Stimulated activated CD4-positive, alpha-beta T cell treated with anti-CD3 and anti-CD28 coated beads, Interleukin-1b, Interleukin-23, amount 100 ng/mL, for 24 hours (primary cell): ENCODE measurements at regions not wholly inside any gene's neighbourhood (a gene's known extent, or its start where the extent isn't known, plus 50 kb on each side); places are given as distances from the start of the nearest gene placed in this dataset.
"Not testable (repeated sequence)": the region's sequence is repeated elsewhere in the genome, so short reads cannot be mapped to it uniquely, and the experiment has no call there.

ENCODE experiments used
- DNase-seq, 4 experiments: peaks; one replicate each; pipeline ENCODE4 v3.0.0-alpha.2; 2020; ENCODE audit warnings: low read depth in 4 of 4, low spot score in 1 of 4

DNA sequence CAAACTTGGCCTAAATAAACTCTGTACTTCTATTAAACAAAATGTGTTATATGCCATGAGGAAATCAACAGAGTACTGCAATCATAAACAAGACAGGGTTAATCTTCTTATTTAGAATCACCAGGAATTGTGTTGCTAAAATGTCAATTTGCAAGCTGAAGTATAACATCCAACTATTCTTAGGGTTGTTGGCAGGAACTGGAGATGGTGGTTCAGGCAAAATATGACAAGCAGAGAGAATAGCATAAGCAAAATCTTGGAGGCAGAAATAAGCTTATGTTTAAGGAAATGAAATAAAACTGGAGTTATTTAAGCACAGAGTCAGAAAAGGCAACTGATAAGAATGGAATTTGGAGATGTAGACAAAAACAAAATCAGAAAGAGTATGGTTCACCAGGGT lies 463.8 kb upstream of the SLC8A1 start:
- DNase-seq = no peak

DNA sequence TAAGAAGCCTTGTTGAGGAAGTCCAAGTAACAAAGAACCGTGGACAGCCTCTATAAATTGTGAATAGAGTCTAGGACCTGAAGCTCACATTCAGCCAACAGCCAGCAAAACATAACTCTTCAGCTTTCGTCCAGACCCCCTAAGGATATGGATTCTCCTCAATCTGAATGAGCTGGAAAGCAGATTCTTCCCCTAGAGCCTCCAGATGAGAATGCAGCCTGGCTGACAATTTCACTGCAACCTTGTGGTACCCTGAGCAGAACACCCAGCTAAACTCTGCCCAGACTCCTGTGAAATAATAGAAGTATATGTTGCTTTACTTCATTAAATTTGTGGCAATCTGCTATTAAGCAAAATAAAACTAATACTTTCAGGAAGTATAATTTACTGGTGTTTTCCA lies 483.5 kb upstream of the SLC8A1 start:
- no peak for DNase-seq

DNA sequence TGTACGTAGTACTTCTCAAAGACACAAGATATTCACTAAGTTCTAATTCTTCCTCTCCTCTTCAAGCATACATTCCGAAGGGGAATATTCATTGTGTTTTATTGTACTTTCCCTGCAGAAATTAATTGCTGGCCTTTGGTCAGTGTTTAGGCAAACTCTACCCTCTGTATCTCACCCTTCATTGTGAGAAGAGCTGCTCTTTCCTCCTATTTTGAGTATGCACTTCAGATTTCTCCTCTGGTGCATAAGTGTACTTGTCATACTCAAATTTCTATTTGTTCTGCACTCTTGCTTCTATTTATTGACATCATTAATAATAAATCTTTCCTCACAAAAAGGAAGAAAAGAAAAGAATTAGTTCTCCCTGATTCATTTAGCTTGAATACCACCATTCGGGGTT lies 485.4 kb upstream of the SLC8A1 start:
- DNase-seq = no peak

DNA sequence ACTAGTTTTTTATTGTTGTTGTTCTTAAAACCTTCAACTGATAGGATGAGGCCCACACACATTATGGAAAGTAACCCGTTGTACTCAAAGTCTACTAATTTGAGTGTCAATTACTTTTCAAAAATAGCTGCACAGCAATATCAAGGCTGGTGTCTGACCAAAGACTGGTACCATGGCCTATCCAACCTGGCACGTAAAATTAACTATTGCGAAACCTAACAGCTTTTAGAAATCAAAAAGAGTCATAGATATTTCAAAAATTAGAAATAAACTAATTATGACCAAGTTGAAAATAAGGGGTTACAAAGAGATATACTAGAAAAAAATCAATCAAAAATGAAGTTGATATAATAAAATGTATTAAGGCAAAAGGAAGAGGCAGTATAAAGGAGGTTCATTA lies 501.5 kb upstream of the SLC8A1 start:
- DNase-seq = no peak

DNA sequence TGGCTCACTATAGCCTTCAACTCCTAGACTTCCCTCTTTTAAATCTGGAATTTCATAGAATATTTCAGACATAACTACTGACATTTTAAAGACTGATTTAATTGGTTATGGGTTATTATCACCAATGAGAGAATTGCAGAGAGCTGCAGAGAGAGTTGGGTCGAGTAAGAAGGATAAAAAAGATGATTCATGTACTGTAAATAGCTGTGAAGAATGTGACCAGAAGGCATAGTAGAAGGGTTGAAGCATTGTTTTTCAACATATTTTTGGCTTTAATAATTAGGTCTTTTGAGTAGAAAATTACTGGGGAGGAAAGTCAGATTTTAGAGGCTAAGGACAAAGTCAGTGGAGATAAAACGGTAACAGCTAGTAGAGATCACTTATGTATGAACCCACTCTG lies 503.2 kb upstream of the SLC8A1 start:
- no peak for DNase-seq

DNA sequence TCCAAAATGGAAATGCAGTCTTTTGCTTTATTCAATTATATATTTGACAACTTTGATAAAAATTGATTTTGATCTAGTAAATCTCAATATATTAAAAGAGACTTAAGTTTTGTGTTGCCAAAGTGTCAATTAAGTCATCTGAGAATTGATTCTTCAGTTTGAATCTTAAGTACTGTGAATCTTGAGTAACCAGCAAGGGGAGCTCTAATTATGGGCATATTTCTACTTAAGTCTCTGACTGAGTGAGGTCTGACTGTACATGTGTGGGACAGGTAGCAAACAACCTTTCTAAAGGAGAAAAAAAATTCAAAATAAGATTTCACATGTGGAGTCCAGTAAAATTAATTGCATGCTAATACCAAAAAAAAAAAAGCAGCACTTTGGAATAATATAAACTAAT lies 503.7 kb upstream of the SLC8A1 start:
- no peak for DNase-seq

DNA sequence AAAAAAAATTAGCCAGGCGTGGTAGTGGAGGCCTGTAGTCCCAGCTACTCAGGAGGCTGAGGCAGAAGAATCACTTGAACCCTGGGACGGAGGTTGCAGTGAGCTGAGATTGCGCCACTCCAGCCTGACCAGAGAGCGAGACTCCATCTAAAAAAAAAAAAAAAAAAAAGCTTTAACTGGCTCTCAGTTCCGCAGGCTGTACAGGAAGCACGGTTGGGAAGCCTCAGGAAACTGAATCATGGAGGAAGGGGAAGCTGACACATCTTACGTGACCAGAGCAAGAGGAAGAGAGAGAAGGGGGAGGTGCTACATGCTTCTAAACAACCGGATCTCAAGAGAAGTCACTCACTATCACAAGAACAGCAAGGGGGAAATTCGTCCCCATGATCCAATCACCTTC lies 505.6 kb upstream of the SLC8A1 start:
- DNase-seq = no peak

DNA sequence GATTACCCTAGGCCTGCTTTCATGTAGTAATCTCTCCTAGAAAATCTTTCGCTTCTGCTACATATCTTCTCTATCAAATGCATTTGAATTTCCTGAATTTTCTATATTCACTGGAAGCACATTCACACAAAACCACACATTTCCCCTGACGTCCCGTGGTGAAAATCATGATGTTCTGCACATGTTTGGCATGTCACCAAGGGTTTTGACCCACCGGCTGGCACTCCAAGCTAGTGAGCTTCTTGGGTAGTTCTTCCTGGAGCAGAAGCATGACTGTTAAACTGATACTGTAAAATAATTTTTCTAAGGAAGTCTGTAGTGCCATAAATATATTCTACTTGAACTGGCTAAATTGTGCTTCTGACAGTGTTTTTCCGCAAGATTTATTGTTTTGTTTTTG lies 510.1 kb upstream of the SLC8A1 start:
- no peak for DNase-seq

DNA sequence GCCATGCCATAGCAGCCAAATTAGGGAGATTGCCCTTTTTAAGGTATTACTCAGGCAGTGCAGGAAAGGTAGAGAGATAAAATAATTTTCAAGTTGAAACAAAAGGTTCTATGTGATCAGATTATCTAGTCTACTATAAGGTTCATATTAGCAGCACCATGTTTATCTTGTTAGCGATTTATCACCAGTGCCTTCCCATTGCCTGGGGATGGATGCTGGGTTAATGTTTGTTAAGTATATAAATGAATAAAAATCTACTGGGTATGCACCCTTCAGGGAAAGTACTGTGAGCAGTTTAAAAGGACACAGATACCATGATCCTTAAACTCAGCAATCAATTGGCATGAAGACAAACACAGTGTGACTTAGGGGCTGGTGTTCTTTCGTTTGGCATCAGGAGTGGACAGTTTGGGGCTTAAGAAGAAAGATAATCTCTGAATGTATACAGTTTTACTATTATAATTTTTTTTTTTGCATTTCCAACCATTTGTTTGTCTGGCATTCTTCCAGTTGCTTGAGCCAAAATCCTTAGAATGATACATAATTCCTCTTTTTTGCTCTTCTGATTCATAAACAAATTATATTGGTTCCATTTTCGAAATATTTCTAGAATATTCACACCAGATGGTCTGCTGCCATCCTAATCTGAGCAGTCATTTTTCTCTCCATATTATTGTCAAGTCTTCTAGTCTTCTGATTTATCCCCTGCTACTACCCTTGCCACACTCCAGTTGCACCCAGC lies 512.8 kb upstream of the SLC8A1 start:
- DNase-seq = no peak

DNA sequence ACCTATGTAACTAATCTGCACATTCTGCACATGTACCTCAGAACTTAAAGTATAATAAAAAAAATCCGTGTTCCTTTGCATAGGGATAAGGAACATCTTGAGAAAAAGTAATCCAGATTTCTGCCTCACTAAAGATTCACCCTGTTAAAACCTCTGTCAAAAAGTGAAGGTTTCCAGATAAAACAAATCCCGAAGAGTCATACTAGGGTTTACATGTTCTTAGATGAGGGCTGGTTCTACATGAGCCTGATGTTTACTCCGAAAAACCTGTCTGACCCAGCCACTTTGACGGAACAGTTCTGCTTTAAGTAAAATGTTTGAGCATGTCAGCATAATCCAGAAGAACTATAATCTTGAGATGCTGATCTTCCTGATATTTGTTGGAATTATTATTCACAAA lies 515.6 kb upstream of the SLC8A1 start:
- DNase-seq = no peak

DNA sequence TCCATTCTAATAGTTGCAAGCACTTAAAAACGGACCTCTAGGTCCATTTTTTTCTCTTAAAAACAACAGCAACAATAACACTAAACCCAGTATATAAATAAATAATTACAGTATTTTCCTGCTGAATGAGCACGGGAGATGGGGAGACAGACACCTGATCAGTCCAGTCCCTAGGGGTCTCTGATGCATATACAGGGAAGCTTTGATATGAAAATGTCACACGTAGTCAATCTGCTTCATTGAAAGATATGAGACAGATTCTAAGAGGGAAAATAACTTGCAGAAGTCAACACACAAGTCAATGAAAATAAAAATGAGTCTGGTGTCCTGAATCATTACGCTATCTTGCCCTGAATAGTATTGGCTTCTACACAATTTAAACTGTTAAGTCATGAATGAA lies 523.3 kb upstream of the SLC8A1 start:
- no peak for DNase-seq

DNA sequence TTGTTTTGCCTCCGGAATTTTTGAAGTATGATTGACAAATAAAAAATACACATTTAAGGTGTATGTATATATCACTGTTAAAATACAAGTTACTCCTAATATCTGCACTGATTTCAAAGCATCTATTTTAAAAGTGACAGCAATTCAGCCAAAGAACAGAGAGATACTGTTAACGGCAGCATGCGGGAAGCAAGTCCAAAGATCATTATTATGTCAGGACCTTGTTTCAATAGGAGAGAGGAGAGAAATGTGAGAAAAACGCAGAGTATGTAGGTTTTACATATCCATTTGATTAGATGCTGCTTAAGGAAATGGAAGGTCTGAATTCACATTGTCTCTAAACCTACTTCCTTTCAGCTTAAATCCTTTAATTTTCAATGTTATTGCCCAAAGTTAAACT lies 545.5 kb upstream of the SLC8A1 start:
- DNase-seq = no peak

DNA sequence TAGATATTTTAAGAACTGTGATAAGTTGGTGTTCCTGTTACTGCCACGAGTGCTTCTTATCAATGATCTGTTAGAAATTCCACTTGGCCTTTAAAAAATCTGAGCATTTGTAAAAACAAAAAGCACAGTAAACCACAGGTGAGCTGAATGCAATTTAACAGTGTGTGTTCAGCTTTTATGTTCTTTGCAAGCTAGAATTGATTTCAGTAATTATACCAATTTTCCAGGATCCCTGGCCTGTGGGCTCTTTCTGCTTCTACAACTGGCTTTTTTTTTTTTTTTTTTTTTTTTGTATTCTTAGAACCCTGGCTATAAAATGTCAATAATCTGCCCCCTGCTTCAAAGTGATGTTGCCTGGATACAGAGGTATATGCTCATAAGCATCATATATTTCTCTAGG lies 548.5 kb upstream of the SLC8A1 start:
- DNase-seq = no peak

DNA sequence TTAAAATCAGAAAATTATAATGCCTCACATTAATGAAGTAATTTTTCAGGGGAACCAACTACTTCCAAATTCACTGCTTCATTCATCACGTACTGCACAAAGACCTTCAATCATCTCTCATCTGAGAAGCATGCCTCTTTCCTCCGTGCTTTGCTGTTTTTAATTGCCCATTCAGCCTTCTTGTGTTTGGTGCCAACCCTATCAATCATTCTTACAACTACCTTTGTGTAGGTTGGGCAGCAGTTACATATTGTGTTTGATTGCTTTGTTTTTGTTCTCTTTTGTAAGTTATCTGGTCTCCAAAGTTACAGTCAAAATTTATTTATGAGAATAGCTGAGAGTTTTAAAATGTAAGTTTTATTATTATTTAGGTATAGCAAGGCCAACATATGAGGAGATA lies 549.0 kb upstream of the SLC8A1 start:
- DNase-seq = no peak

DNA sequence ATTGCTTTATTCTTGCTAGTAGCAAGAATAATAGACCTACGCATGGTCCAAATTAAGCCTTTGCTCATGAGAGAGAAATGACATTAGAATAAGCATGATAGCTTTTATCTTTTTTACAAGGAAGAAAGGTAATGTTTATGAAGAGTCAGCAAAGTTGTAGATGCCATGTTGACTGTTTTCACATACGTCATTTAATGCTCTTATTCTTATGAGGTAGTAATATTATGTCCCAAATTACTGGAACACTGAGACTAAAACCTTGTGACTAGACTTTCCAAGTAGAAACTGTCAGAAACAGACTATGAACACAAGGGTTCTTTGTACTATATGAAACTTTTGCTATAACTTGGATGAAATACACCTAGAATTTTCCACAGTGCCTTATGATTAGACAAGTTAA lies 552.8 kb upstream of the SLC8A1 start:
- DNase-seq = no peak

DNA sequence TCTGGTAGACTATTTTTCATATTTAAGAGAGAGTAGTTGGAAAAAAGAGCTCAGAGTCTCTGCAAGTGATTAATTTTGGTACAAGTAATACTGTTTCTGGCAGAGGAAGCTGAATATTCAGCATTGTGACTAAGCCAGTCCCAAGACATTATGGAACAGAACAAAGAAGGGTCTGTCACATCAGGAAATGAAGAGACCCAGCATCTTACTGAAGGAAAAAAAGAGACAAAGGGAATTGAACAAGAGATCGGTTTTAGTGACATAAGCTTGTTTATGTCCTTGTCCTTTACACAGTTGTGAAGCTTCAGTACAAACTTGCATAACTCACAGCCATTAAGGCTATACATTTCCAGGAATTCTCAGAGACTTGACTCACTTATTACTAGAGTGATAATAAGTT lies 568.5 kb upstream of the SLC8A1 start:
- no peak for DNase-seq

DNA sequence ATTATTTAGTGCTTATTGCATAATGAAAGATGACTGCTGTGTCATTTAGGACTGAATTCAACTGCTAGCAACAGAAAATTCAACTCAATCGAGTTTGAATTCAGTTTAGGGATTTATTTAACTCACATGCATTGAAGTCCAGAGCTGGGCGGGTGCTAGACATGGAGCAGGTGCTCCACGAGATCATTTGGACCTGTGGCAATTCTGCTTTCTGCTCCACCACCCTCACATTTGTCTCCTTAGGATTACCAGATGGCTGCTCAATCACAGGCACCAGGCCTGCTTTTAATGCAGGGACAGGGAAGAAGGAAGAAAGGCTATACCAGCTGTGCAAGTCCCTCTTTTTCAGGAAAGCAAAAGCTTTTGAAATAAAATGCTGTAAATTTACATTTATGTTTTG lies 572.9 kb upstream of the SLC8A1 start:
- no peak for DNase-seq

DNA sequence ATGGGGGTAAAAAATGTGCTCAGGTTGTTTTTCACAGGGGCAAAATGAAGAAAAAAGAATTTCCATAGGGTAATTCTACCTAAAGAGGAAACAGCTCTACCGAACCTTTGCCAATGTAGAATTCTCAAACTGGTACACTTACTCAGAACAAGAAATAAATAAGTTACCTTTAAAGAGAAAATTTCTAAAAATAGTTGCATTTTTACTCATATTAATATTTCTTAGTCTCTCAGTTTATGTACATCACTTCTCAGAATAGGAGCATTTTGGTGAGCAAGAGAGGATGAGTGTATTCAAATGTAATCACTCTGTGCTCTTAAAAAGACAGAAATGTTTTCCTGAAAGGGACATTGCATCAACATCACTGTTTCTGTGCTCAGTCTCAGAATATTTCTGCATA lies 574.7 kb upstream of the SLC8A1 start:
- DNase-seq = no peak

DNA sequence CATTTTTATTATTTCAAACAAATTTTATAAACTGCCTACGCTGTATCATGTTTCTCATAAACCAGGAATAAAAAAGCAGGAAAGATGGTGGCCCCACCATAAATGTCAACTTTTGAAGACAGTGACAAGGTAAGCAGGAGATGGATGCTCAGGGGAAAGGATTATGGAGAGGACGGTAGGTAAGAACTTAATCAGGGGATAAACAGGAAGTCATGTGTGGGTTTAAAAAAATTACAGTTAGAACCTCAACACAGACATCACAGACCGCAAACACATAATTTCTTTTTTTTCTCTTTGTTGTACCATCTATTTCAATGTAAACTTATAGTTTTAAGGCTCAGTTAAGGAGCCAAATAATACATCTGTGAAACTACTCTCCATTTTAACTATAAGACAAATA lies 575.2 kb upstream of the SLC8A1 start:
- no peak for DNase-seq

DNA sequence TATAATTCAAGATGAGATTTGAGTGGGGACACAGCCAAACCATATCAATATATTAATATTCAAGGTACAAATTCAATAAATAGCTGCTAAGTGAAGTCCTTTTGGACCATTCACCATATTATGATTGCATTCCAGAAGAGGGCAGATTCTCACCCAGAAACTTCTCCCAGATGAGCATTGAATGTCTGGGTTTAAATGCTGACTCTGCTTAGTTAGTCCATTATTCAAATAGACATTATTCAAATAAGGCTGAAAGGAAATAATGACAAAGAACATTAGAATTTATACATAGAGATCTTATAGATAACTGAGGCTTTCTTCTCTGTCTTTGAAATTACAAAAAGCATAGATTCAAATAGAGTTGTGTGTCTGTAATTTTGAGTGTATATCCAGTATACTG lies 579.4 kb upstream of the SLC8A1 start:
- DNase-seq = no peak

DNA sequence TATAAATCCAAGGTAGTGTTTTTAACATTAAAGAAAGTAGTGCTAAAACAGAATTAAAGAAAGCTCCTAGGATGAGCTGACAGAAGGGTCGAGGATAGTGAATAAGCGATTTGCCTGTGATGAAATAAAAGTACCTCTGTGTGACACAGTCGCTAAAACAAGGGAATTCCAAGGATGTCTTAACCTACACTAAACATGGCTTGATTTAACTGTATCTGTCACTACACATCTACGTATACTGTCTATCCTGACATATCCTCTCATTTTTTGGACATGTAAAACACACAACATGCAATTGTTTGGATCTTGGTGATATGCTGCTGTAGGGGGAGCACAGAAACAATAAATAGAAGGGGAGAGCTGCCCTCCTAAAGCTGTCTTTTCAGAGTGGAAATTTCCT lies 580.8 kb upstream of the SLC8A1 start:
- no peak for DNase-seq

DNA sequence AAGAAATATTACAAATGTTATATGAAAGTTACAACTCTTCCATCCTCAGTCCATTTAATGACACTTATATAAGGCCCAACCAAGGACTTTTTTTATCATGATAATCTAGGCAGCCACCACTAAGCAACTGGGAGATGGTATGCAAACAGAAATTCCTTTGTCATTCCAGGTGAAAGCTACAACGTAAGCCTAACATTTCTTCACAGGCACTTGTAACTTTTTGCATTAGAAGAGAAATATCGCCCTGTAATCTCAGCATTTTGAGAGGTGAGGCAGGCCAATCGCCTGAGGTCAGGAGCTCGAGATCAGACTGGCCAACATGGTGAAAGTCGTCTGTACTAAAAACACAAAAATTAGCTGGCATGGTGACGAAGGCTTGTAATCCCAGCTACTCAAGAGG lies 581.2 kb upstream of the SLC8A1 start:
- DNase-seq = no peak

DNA sequence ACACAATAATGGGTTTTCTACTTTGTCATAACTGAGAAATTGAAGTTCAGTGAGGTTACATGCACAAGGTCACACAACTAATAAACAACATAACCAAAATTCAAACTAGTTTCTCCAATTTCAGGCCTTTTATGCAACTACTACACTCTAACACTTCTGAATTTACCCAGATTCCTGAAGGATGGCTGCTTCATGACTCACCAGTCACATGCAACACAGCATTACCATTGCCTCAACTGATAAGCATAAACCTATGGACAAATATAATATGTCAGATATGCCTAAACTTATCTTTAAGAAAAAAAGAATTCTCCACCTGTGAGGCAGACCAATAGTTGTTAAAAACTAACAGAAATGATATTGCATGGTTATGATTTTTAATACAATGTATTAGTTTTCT lies 586.5 kb upstream of the SLC8A1 start:
- DNase-seq = no peak

DNA sequence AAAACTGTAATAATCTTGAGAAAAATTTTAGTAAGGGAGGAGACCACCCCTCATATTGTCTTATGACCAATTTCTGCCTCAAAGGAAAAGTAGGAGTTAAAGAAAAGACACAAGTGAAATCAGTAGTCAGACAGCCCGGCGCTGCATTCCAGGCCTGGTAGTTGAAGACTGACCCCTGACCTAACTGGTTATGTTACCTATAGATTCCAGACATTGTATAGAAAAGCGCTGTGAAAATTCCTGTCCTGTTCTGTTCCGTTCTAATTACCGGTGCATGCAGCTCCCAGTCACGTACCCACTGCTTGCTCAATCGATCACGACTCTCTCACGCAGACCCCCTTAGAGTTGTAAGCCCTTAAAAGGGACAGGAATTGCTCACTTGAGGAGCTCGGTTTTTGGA lies 587.9 kb upstream of the SLC8A1 start:
- DNase-seq = not testable (repeated sequence)
